HEK293 (cell line): ENCODE measurements at regions not wholly inside any gene's neighbourhood (a gene's known extent, or its start where the extent isn't known, plus 50 kb on each side); places are given as distances from the start of the nearest gene placed in this dataset.

ENCODE experiments used
- ATF2 ChIP-seq: fragments of 450-650 bp; formaldehyde crosslinking; IDR thresholded peaks from 2 replicates; pipeline ENCODE4 v1.5.1; 2016; ENCODE audit warnings: missing biosample characterization, missing genetic modification characterization, low read depth
- KLF16 ChIP-seq: fragments of 450-650 bp; formaldehyde crosslinking; IDR thresholded peaks from 2 replicates; pipeline ENCODE4 v1.5.1; 2017; ENCODE audit warnings: missing biosample characterization, missing genetic modification characterization
- MYNN ChIP-seq: fragments of 450-650 bp; formaldehyde crosslinking; IDR thresholded peaks from 2 replicates; pipeline ENCODE4 v1.5.1; 2016; ENCODE audit warnings: missing biosample characterization, missing genetic modification characterization, borderline replicate concordance
- RBAK ChIP-seq: fragments of 450-650 bp; formaldehyde crosslinking; IDR thresholded peaks from 2 replicates; pipeline ENCODE4 v1.5.1; 2016; ENCODE audit warnings: missing biosample characterization, missing genetic modification characterization
- ZNF138 ChIP-seq: fragments of 450-650 bp; formaldehyde crosslinking; IDR thresholded peaks from 2 replicates; pipeline ENCODE4 v1.5.1; 2016; ENCODE audit warnings: missing biosample characterization, missing genetic modification characterization, borderline replicate concordance
- ZNF146 ChIP-seq: fragments of 450-650 bp; formaldehyde crosslinking; IDR thresholded peaks from 2 replicates; pipeline ENCODE4 v1.5.1; 2016; ENCODE audit warnings: missing biosample characterization, missing genetic modification characterization
- ZNF184 ChIP-seq: fragments of 450-650 bp; IDR thresholded peaks from 2 replicates; pipeline ENCODE4 v1.5.1; 2018; ENCODE audit warnings: missing biosample characterization, mild to moderate bottlenecking, missing genetic modification characterization
- ZNF274 ChIP-seq, 2 experiments: fragments of 200-500 bp in 1 of 2; fragments of 450-650 bp in 1 of 2; sonication (Bioruptor generic) in 1 of 2; formaldehyde crosslinking in 1 of 2; IDR thresholded peaks; 2 replicates each; pipeline versions ENCODE4 v1.5.1 to v1.6.1; 2014 to 2016; ENCODE audit warnings: borderline replicate concordance in 1 of 2, inconsistent platforms in 1 of 2, low read length in 1 of 2, missing biosample characterization in 1 of 2, missing genetic modification characterization in 1 of 2
- ZNF324 ChIP-seq: fragments of 450-650 bp; formaldehyde crosslinking; IDR thresholded peaks from 2 replicates; pipeline ENCODE4 v1.5.1; 2016; ENCODE audit warnings: missing biosample characterization, missing genetic modification characterization
- ZNF514 ChIP-seq: fragments of 450-650 bp; formaldehyde crosslinking; IDR thresholded peaks from 2 replicates; pipeline ENCODE4 v1.5.1; 2016; ENCODE audit warnings: missing biosample characterization, missing genetic modification characterization
- ZNF670 ChIP-seq: fragments of 450-650 bp; formaldehyde crosslinking; IDR thresholded peaks from 2 replicates; pipeline ENCODE4 v1.5.1; 2016; ENCODE audit warnings: missing biosample characterization, missing genetic modification characterization, low read depth
- ZNF768 ChIP-seq: fragments of 450-650 bp; formaldehyde crosslinking; IDR thresholded peaks from 2 replicates; pipeline ENCODE4 v1.5.1; 2018; ENCODE audit warnings: missing biosample characterization, mild to moderate bottlenecking, missing genetic modification characterization
- ZSCAN23 ChIP-seq: fragments of 450-650 bp; formaldehyde crosslinking; IDR thresholded peaks from 2 replicates; pipeline ENCODE4 v1.5.1; 2016; ENCODE audit warnings: missing biosample characterization, missing genetic modification characterization
- TF ChIP-seq, protein P1 (sequence below): fragments of 450-650 bp; formaldehyde crosslinking; IDR thresholded peaks from 2 replicates; pipeline ENCODE4 v1.5.1; 2016; ENCODE audit warnings: missing biosample characterization, missing genetic modification characterization

- TF ChIP-seq, protein P1, sequence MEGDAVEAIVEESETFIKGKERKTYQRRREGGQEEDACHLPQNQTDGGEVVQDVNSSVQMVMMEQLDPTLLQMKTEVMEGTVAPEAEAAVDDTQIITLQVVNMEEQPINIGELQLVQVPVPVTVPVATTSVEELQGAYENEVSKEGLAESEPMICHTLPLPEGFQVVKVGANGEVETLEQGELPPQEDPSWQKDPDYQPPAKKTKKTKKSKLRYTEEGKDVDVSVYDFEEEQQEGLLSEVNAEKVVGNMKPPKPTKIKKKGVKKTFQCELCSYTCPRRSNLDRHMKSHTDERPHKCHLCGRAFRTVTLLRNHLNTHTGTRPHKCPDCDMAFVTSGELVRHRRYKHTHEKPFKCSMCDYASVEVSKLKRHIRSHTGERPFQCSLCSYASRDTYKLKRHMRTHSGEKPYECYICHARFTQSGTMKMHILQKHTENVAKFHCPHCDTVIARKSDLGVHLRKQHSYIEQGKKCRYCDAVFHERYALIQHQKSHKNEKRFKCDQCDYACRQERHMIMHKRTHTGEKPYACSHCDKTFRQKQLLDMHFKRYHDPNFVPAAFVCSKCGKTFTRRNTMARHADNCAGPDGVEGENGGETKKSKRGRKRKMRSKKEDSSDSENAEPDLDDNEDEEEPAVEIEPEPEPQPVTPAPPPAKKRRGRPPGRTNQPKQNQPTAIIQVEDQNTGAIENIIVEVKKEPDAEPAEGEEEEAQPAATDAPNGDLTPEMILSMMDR (tag by site-specific recombination), result no peak
- TF ChIP-seq MYNN (tag by site-specific recombination) (no peak), RBAK (tag by site-specific recombination) (no peak), ATF2 (tag by site-specific recombination) (no peak), ZNF184 (tag by site-specific recombination) (no peak), ZNF146 (tag by site-specific recombination) (no peak), ZNF274 (IDR thresholded peaks at IDR 0.05; ENCODE audit: low read length) (no peak), ZNF274 (tag by site-specific recombination; IDR thresholded peaks at IDR 0.05; ENCODE audit: borderline replicate concordance) (no peak), ZNF768 (no peak), ZNF138 (tag by site-specific recombination) (no peak), ZSCAN23 (tag by site-specific recombination) (no peak), ZNF670 (tag by site-specific recombination) (no peak), ZNF324 (tag by site-specific recombination) (no peak), KLF16 (tag by site-specific recombination) (no peak), ZNF514 (tag by site-specific recombination) (no peak)
Observed at GRCh38 chr15:69577397-69577796, 124.8 kb downstream of the RPLP1 start.
